ENCODE measurements at regions not wholly inside any gene's neighbourhood (a gene's known extent, or its start where the extent isn't known, plus 50 kb on each side); places are given as distances from the start of the nearest gene placed in this dataset.

DNA sequence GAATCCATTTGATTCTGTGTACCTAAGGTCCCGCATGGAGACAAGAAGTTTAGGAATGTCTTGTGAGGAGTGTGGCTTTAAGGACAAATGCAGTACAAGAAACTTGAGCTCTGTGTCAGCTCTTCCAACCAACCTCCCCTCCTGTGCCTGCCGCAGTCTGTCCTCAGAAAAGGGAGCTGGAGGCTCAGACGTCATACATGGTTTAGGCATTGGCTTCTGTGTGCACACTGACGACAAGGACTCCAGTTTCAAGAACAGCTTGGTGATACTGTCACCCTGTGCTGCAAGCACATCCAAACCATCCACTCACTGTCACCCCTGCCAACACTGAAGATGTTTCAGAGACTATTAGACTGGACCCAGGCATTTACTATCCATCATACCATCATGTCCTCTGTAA lies 470.4 kb downstream of the IRS1 start:
- TF ChIP-seq CTCF (IDR thresholded peaks at IDR 0.05; ENCODE audit: poor library complexity), result no peak
- TF ChIP-seq EZH2phosphoT487 (IDR thresholded peaks at IDR 0.05; ENCODE audit: low read depth, severe bottlenecking, unreplicated experiment), result no peak

All from hepatocyte (in vitro differentiated cells).